ENCODE measurements at regions not wholly inside any gene's neighbourhood (a gene's known extent, or its start where the extent isn't known, plus 50 kb on each side); places are given as distances from the start of the nearest gene placed in this dataset.

- peak in 1 of 4 donors; percentile 34 for ATAC-seq
Observed at GRCh38 chr11:19433367-19433766, 192.6 kb upstream of the E2F8 start.

GRCh38 chr11:19432370-19433061 is 191.8 kb upstream of the E2F8 start:
- 63 to 68% (median 65%) methylated on average over 3 of the region's 3 CpGs for WGBS, 4 donors
- H3K27ac ChIP-seq: peak overlapping the region in 1 of 12 donors; percentile 40
- ATAC-seq: peak in 2 of 4 donors; percentile 24 to 40
- H3K36me3 ChIP-seq: no peaks in the 10 kb centered on the region
- TF ChIP-seq POLR2A (IDR thresholded peaks at IDR 0.05) (no peak), CTCF (IDR thresholded peaks at IDR 0.05) (no peak)
- H3K9me3 ChIP-seq: peaks cover 0 to 5% (median 0%) of the 10 kb centered on the region in 12 donors
- no peak overlapping the region for H3K4me3 ChIP-seq
- intact Hi-C loops (cut with DNase I): no loop called here
- H3K27me3 ChIP-seq: peaks cover 0 to 9% (median 0%) of the 10 kb centered on the region in 9 donors
- no peak for DNase-seq
- peaks cover 0 to 12% (median 0%) of the 10 kb centered on the region in 12 donors for H3K4me1 ChIP-seq

More at GRCh38 chr11:19433367-19433766, 192.6 kb upstream of the E2F8 start:
- H3K27me3 ChIP-seq: peaks cover 0 to 9% (median 0%) of the 10 kb centered on the region in 9 donors
- no peak for DNase-seq
- WGBS, 4 donors: 85 to 95% (median 89%) methylated on average over 2 of the region's 2 CpGs
- H3K27ac ChIP-seq: peak overlapping the region in 1 of 12 donors; percentile 40
- TF ChIP-seq CTCF (IDR thresholded peaks at IDR 0.05) (no peak), POLR2A (IDR thresholded peaks at IDR 0.05) (no peak)
- peaks cover 0 to 12% (median 0%) of the 10 kb centered on the region in 12 donors for H3K4me1 ChIP-seq
- H3K9me3 ChIP-seq: peaks cover 0 to 5% (median 0%) of the 10 kb centered on the region in 12 donors
- no peaks in the 10 kb centered on the region for H3K36me3 ChIP-seq
- intact Hi-C loops (cut with DNase I): no loop called here
- H3K4me3 ChIP-seq: no peak overlapping the region

- 79 to 86% (median 82%) methylated on average over 8 of the region's 8 CpGs for WGBS, 4 donors
Observed at GRCh38 chr11:19430754-19431398, 190.1 kb upstream of the E2F8 start.

More at GRCh38 chr11:19430754-19431398, 190.1 kb upstream of the E2F8 start:
- ATAC-seq (peak in 2 of 4 donors; percentile 44 to 66), DNase-seq (no peak)
- no peak for TF ChIP-seq CTCF (IDR thresholded peaks at IDR 0.05)
- TF ChIP-seq POLR2A (IDR thresholded peaks at IDR 0.05): no peak
- H3K27ac ChIP-seq: no peak overlapping the region
- no peaks in the 10 kb centered on the region for H3K36me3 ChIP-seq
- intact Hi-C loops (cut with DNase I): no loop called here
- peaks cover 0 to 9% (median 0%) of the 10 kb centered on the region in 9 donors for H3K27me3 ChIP-seq
- H3K4me1 ChIP-seq: peaks cover 0 to 18% (median 3%) of the 10 kb centered on the region in 12 donors
- no peak overlapping the region for H3K4me3 ChIP-seq
- H3K9me3 ChIP-seq: no peaks in the 10 kb centered on the region
